Calu3 (cell line): ENCODE measurements at regions not wholly inside any gene's neighbourhood (a gene's known extent, or its start where the extent isn't known, plus 50 kb on each side); places are given as distances from the start of the nearest gene placed in this dataset.

Source experiments
- BruUV-seq: library from RNA; stranded (reverse); fragments of 400-500 nt; replicated peaks from 2 replicates; lab custom pipeline; 2021; lab: Mats Ljungman, UMichigan
- CTCF ChIA-PET: fragments of 300-600 bp; sonication (Branson Sonifier 250); formaldehyde crosslinking; loops from one replicate; lab custom pipeline; 2022; ENCODE audit warnings: antibody characterized with exemption; lab: Charles Lee
- DNase-seq: peaks from one replicate; pipeline ENCODE4 v3.0.0; 2022
- H3K27ac Mint-ChIP-seq: one replicate; pipeline ENCODE4 v1.8.0; 2022; ENCODE audit warnings: mixed read lengths; ENCODE audit not compliant: unreplicated experiment
- H3K27me3 Mint-ChIP-seq: one replicate; pipeline ENCODE4 v1.8.0; 2022; ENCODE audit warnings: mixed read lengths; ENCODE audit not compliant: unreplicated experiment
- H3K36me3 Mint-ChIP-seq: one replicate; pipeline ENCODE4 v1.8.0; 2022; ENCODE audit warnings: mild to moderate bottlenecking, moderate library complexity, mixed read lengths; ENCODE audit not compliant: insufficient read depth, unreplicated experiment
- H3K4me1 Mint-ChIP-seq: one replicate; pipeline ENCODE4 v1.8.0; 2022; ENCODE audit warnings: mild to moderate bottlenecking, low read depth, mixed read lengths; ENCODE audit not compliant: unreplicated experiment
- H3K4me3 Mint-ChIP-seq: one replicate; pipeline ENCODE4 v1.8.0; 2022; ENCODE audit warnings: mild to moderate bottlenecking, low read depth, moderate library complexity, mixed read lengths; ENCODE audit not compliant: unreplicated experiment
- H3K9me3 Mint-ChIP-seq: one replicate; pipeline ENCODE4 v1.8.0; 2022; ENCODE audit warnings: low read depth, mixed read lengths; ENCODE audit not compliant: unreplicated experiment
- CTCF ChIP-seq: fragments of 200-600 bp; IDR thresholded peaks from one replicate; pipeline ENCODE4 v1.8.0; 2022; ENCODE audit warnings: antibody characterized with exemption; ENCODE audit not compliant: unreplicated experiment
- intact Hi-C: fragments of 100-400 bp; cut with micrococcal nuclease; formaldehyde crosslinking; loops from one replicate; pipeline ENCODE4 v1.10.0; 2022; ENCODE audit not compliant: unreplicated experiment

DNA sequence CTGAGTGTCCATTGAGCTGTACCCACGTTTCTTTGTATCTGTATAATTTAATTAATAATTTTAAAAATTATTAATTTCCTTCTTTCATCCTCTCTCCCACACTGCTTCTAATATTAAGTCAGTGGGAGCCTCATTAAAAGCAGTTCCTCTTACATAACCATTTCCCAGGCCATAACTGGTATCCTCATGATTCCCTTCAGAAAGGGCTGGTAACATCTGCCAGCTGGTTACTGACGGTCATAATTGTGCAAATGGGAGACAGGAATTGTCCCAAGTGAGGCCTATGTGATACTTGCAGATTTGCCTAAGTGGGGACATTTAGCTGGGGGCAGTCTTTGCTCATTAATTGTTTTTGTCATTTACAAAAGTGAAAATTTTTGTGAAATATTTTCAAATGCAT is 69.0 kb upstream of the SPAG17 start:
- DNase-seq: no peak
- Mint-ChIP-seq H3K27ac (no peak overlapping the region), H3K4me3 (no peak overlapping the region), H3K27me3 (no peaks in the 10 kb centered on the region), H3K36me3 (no peaks in the 10 kb centered on the region), H3K4me1 (no peaks in the 10 kb centered on the region), H3K9me3 (peaks cover 2% of the 10 kb centered on the region)
- BruUV-seq: no TSS peak
- CTCF ChIA-PET: no interaction called here
- TF ChIP-seq CTCF: no peak
- intact Hi-C loops: no loop called here

- no peak overlapping the region for H3K4me3 Mint-ChIP-seq
- CTCF ChIA-PET: interaction anchor here (0.5 kb wide), 1 partner anchor 1030 kb away, joined by 3 read pairs; no protein-coding TSS in a partner anchor
- intact Hi-C loops: no loop called here
- H3K4me1 Mint-ChIP-seq: no peaks in the 10 kb centered on the region
- no peak for TF ChIP-seq CTCF
- BruUV-seq: no TSS peak
- no peak overlapping the region for H3K27ac Mint-ChIP-seq
- no peaks in the 10 kb centered on the region for H3K27me3 Mint-ChIP-seq
- DNase-seq: no peak
- peaks cover 2% of the 10 kb centered on the region for H3K9me3 Mint-ChIP-seq
- H3K36me3 Mint-ChIP-seq: no peaks in the 10 kb centered on the region
Measured at GRCh38 chr1:118253053-118253915, 68.3 kb upstream of the SPAG17 start.

- H3K4me3 Mint-ChIP-seq: no peak overlapping the region
- DNase-seq: no peak
- H3K9me3 Mint-ChIP-seq: peaks cover 2% of the 10 kb centered on the region
- intact Hi-C loops: no loop called here
- H3K27me3 Mint-ChIP-seq: no peaks in the 10 kb centered on the region
- H3K36me3 Mint-ChIP-seq: no peaks in the 10 kb centered on the region
- CTCF ChIA-PET: no interaction called here
- H3K4me1 Mint-ChIP-seq: no peaks in the 10 kb centered on the region
- no TSS peak for BruUV-seq
- no peak for TF ChIP-seq CTCF
- no peak overlapping the region for H3K27ac Mint-ChIP-seq
Measured at GRCh38 chr1:118252624-118253023, 67.6 kb upstream of the SPAG17 start.

GRCh38 chr1:118250232-118250631 is 65.2 kb upstream of the SPAG17 start:
- intact Hi-C loops: no loop called here
- CTCF ChIA-PET: no interaction called here
- no TSS peak for BruUV-seq

More at GRCh38 chr1:118250232-118250631, 65.2 kb upstream of the SPAG17 start:
- no peaks in the 10 kb centered on the region for H3K36me3 Mint-ChIP-seq
- H3K27me3 Mint-ChIP-seq: peaks cover 3% of the 10 kb centered on the region
- DNase-seq: no peak
- TF ChIP-seq CTCF: no peak
- H3K9me3 Mint-ChIP-seq: no peaks in the 10 kb centered on the region
- no peak overlapping the region for H3K4me3 Mint-ChIP-seq
- no peak overlapping the region for H3K27ac Mint-ChIP-seq
- no peaks in the 10 kb centered on the region for H3K4me1 Mint-ChIP-seq
